ENCODE measurements at regions not wholly inside any gene's neighbourhood (a gene's known extent, or its start where the extent isn't known, plus 50 kb on each side); places are given as distances from the start of the nearest gene placed in this dataset.

- H2AFZ ChIP-seq (ENCODE audit: low read length) = no peak overlapping the region
- intact Hi-C loops (cut with micrococcal nuclease) = no loop called here
- H3K36me3 ChIP-seq (ENCODE audit: low read depth, low read length) = no peaks in the 10 kb centered on the region
- ChIA-PET POLR2A (ENCODE audit: unreplicated experiment) (no interaction called here), CTCF (no interaction called here)
- no peak overlapping the region for H3K4me3 ChIP-seq (ENCODE audit: low read length)
- H3F3A ChIP-seq (ENCODE audit: low read length, unreplicated experiment) = no peaks in the 10 kb centered on the region
- BruUV-seq (replicated peaks) = no TSS peak
- H3K4me2 ChIP-seq (ENCODE audit: low read length) = no peak overlapping the region
- H3K9me2 ChIP-seq (replicated peaks; ENCODE audit: low read length) = no peaks in the 10 kb centered on the region
- no peak for DNase-seq
- H3K27me3 ChIP-seq (ENCODE audit: low read length) = no peaks in the 10 kb centered on the region
- H3K4me1 ChIP-seq (ENCODE audit: insufficient read depth, low read length) = no peaks in the 10 kb centered on the region
- no peak overlapping the region for H3K27ac ChIP-seq (ENCODE audit: low read length)
- ATAC-seq = no peak
- no peak overlapping the region for H3K9ac ChIP-seq (ENCODE audit: low read length)
- no peak for TF ChIP-seq CTCF (conservative IDR thresholded peaks at IDR 0.05; ENCODE audit: low read depth, low read length)
- no peak for TF ChIP-seq EZH2 (IDR thresholded peaks at IDR 0.05; ENCODE audit: low read length, unreplicated experiment)
- TF ChIP-seq EZH2phosphoT487 (IDR thresholded peaks at IDR 0.05; ENCODE audit: borderline replicate concordance, low read length) = no peak
- H4K20me1 ChIP-seq (ENCODE audit: low read length) = no peaks in the 10 kb centered on the region
- no peaks in the 10 kb centered on the region for H3K79me2 ChIP-seq (ENCODE audit: low read length)
- H3K9me3 ChIP-seq (ENCODE audit: low read length) = no peaks in the 10 kb centered on the region
These were observed 626.6 kb upstream of the TYRP1 start for GRCh38 chr9:12066455-12067035.

GRCh38 chr9:12069366-12069765 is 623.8 kb upstream of the TYRP1 start:
- Histone ChIP-seq H3K4me2 (ENCODE audit: low read length) (no peak overlapping the region), H3K9me2 (replicated peaks; ENCODE audit: low read length) (no peaks in the 10 kb centered on the region), H3K9ac (ENCODE audit: low read length) (no peak overlapping the region), H4K20me1 (ENCODE audit: low read length) (no peaks in the 10 kb centered on the region), H3K27me3 (ENCODE audit: low read length) (no peaks in the 10 kb centered on the region), H3K4me3 (ENCODE audit: low read length) (no peak overlapping the region), H3K9me3 (ENCODE audit: low read length) (no peaks in the 10 kb centered on the region), H3F3A (ENCODE audit: low read length, unreplicated experiment) (no peaks in the 10 kb centered on the region), H3K36me3 (ENCODE audit: low read depth, low read length) (no peaks in the 10 kb centered on the region), H3K27ac (ENCODE audit: low read length) (no peak overlapping the region), H2AFZ (ENCODE audit: low read length) (no peak overlapping the region), H3K4me1 (ENCODE audit: insufficient read depth, low read length) (no peaks in the 10 kb centered on the region), H3K79me2 (ENCODE audit: low read length) (no peaks in the 10 kb centered on the region)
- ChIA-PET POLR2A (ENCODE audit: unreplicated experiment) (no interaction called here), CTCF (no interaction called here)
- DNase-seq = no peak
- ATAC-seq = no peak
- TF ChIP-seq EZH2phosphoT487 (IDR thresholded peaks at IDR 0.05; ENCODE audit: borderline replicate concordance, low read length) (no peak), EZH2 (IDR thresholded peaks at IDR 0.05; ENCODE audit: low read length, unreplicated experiment) (no peak), CTCF (conservative IDR thresholded peaks at IDR 0.05; ENCODE audit: low read depth, low read length) (no peak)
- intact Hi-C loops (cut with micrococcal nuclease) = no loop called here
- no TSS peak for BruUV-seq (replicated peaks)

- Histone ChIP-seq H3K79me2 (ENCODE audit: low read length) (no peaks in the 10 kb centered on the region), H3K4me3 (ENCODE audit: low read length) (no peak overlapping the region), H3F3A (ENCODE audit: low read length, unreplicated experiment) (no peaks in the 10 kb centered on the region), H3K27me3 (ENCODE audit: low read length) (no peaks in the 10 kb centered on the region), H3K9me2 (replicated peaks; ENCODE audit: low read length) (no peaks in the 10 kb centered on the region), H4K20me1 (ENCODE audit: low read length) (no peaks in the 10 kb centered on the region), H3K36me3 (ENCODE audit: low read depth, low read length) (no peaks in the 10 kb centered on the region), H3K9ac (ENCODE audit: low read length) (no peak overlapping the region), H3K27ac (ENCODE audit: low read length) (no peak overlapping the region), H3K9me3 (ENCODE audit: low read length) (no peaks in the 10 kb centered on the region), H3K4me1 (ENCODE audit: insufficient read depth, low read length) (no peaks in the 10 kb centered on the region), H2AFZ (ENCODE audit: low read length) (no peak overlapping the region), H3K4me2 (ENCODE audit: low read length) (no peak overlapping the region)
- TF ChIP-seq EZH2phosphoT487 (IDR thresholded peaks at IDR 0.05; ENCODE audit: borderline replicate concordance, low read length) (no peak), CTCF (conservative IDR thresholded peaks at IDR 0.05; ENCODE audit: low read depth, low read length) (no peak), EZH2 (IDR thresholded peaks at IDR 0.05; ENCODE audit: low read length, unreplicated experiment) (no peak)
- BruUV-seq (replicated peaks) = no TSS peak
- no peak for ATAC-seq
- CTCF ChIA-PET = no interaction called here
- intact Hi-C loops (cut with micrococcal nuclease) = no loop called here
- DNase-seq = no peak
- POLR2A ChIA-PET (ENCODE audit: unreplicated experiment) = no interaction called here
These were observed 607.8 kb upstream of the TYRP1 start for GRCh38 chr9:12085399-12085798.
